ENCODE measurements at regions not wholly inside any gene's neighbourhood (a gene's known extent, or its start where the extent isn't known, plus 50 kb on each side); places are given as distances from the start of the nearest gene placed in this dataset.

DNA sequence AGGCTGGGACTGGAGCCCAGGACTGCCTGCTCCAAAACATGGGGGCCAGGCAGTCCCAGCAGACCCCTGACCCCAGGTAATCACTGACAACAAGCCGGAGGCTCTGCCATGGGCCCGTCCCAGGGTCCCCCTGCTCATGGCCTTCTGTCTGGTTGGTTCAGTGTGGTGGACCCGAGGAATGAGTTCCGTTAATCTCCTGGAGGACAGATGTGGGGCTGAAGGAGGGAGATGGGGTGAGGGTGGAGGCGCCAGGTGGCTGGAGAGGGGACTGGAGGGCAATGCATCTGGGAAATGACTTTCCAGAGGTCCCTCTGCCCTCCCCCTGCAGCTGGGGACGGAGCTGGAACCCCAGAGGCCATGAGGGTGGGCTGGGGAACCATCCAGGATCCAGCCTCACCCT lies 103.2 kb downstream of the EBNA1BP2 start:
- 89 to 97% methylated on average over 6 of the region's 6 CpGs for WGBS, 2 donors
- H3K9me3 ChIP-seq (ENCODE audit: control insufficient read depth, low read length): no peaks in the 10 kb centered on the region
- intact Hi-C loops (cut with DNase I): no loop called here
- H3K4me3 ChIP-seq (ENCODE audit: low read length in 2 of 2): no peak overlapping the region
- no peaks in the 10 kb centered on the region for H3K27me3 ChIP-seq (ENCODE audit: control insufficient read depth in 1 of 2, insufficient read depth in 2 of 2, low read length in 1 of 2)
- H3K4me1 ChIP-seq (ENCODE audit: control insufficient read depth in 1 of 2, insufficient read depth in 2 of 2, low read length in 2 of 2): no peaks in the 10 kb centered on the region
- no peak overlapping the region for H3K27ac ChIP-seq (ENCODE audit: low read depth in 1 of 2, low read length in 2 of 2)
- H3K36me3 ChIP-seq (ENCODE audit: control insufficient read depth in 1 of 2, insufficient read depth in 2 of 2, low read length in 1 of 2): no peaks in the 10 kb centered on the region
- DNase-seq (no peak), ATAC-seq (ENCODE audit: low FRiP score) (no peak)

DNA sequence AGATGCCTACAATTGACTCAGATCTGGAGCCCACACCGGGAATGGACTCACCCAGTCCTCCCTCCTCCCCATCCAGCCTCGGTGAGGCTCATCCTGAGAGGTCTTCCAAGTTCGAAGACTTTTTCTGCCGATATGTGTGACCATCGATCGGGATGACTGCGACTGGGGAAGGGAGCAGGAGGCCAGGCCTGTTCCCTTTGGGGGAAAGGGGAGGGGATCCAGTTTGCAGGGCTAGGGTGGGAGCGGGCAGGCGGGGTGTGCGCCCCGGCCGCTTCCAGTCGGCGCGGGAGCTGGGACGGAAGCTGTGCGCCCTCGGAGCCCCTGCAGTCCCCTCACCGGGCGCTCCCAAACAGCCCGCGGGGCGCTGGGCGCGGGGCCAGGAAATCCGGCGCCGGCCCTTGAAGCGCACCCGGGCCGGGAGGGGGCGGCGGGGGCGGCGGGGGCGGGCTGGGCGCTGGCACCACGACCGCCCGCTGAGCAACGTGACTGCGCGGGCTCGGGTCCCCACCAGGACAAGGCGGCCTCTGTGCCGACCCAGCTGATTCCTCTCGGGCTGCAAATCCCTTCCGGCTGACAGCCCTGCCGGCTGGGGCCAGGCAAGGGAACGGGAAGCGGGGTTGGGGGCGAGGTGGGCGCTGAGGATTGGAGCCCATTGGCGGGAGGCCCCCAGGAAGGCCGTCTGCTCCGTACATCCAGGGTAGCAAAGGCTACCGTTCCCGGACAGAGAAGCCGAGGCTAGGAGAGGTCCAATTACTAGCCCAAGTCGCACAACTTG lies 103.9 kb downstream of the EBNA1BP2 start:
- Histone ChIP-seq H3K9me3 (ENCODE audit: control insufficient read depth, low read length) (no peaks in the 10 kb centered on the region), H3K27me3 (ENCODE audit: control insufficient read depth in 1 of 2, insufficient read depth in 2 of 2, low read length in 1 of 2) (no peaks in the 10 kb centered on the region), H3K27ac (ENCODE audit: low read depth in 1 of 2, low read length in 2 of 2) (no peak overlapping the region), H3K4me3 (ENCODE audit: low read length in 2 of 2) (peak overlapping the region; percentile 28 to 36), H3K4me1 (ENCODE audit: control insufficient read depth in 1 of 2, insufficient read depth in 2 of 2, low read length in 2 of 2) (no peaks in the 10 kb centered on the region), H3K36me3 (ENCODE audit: control insufficient read depth in 1 of 2, insufficient read depth in 2 of 2, low read length in 1 of 2) (no peaks in the 10 kb centered on the region)
- WGBS, 2 donors: 7 to 8% methylated on average over 46 to 60 of the region's 60 CpGs
- intact Hi-C loops (cut with DNase I): no loop called here
- no peak for ATAC-seq (ENCODE audit: low FRiP score)
- peak in 1 of 2 donors; percentile 78 for DNase-seq

DNA sequence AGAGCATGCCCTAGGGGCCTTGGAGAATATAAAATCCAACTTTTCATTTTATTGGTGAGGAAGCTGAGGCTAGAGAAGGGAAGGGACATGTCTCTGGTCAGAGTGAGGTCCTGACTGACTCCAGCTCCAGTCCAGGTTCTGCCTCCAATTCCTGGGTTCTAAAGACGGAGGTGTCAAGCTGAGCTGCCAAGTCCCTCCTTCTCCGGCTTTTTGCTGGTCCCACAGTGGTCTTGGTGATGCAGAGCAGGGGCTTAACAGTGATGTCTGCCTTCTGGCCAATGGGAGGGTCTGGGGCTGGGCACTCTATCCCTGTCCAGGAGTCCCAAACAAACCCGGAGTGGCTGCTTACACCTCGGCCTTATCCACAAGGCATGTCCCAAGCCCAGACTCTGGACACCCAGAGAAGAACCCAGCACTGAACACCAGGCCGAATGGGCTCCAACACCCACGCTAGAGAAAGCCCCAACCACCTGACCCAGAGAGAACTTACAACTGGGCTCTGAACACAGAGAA lies 104.8 kb downstream of the EBNA1BP2 start:
- no peaks in the 10 kb centered on the region for H3K4me1 ChIP-seq (ENCODE audit: control insufficient read depth in 1 of 2, insufficient read depth in 2 of 2, low read length in 2 of 2)
- DNase-seq (no peak), ATAC-seq (ENCODE audit: low FRiP score) (no peak)
- intact Hi-C loops (cut with DNase I): no loop called here
- no peaks in the 10 kb centered on the region for H3K36me3 ChIP-seq (ENCODE audit: control insufficient read depth in 1 of 2, insufficient read depth in 2 of 2, low read length in 1 of 2)
- no peaks in the 10 kb centered on the region for H3K9me3 ChIP-seq (ENCODE audit: control insufficient read depth, low read length)
- no peaks in the 10 kb centered on the region for H3K27me3 ChIP-seq (ENCODE audit: control insufficient read depth in 1 of 2, insufficient read depth in 2 of 2, low read length in 1 of 2)
- H3K4me3 ChIP-seq (ENCODE audit: low read length in 2 of 2): no peak overlapping the region
- no peak overlapping the region for H3K27ac ChIP-seq (ENCODE audit: low read depth in 1 of 2, low read length in 2 of 2)
- 95 to 98% methylated on average over 6 of the region's 6 CpGs for WGBS, 2 donors

DNA sequence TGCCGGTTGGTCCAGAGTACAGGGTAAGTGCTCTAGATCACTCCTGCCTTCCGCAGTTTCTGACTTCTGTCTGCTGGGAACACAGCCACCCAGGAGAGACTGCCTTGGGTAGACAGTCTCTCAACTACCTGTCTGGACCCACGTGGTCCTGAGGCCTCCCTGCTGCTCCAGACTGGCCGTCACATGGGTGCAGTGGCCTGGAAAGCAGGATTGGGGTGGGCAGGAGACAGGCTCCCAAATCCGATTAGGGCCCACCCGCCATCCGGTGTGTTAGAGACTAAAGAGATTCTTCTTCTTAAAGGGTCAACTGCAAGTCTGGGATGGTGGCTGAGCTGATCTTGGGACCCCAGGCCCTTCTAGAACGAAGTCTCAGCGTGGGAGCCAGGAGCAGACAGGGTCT lies 105.5 kb downstream of the EBNA1BP2 start:
- intact Hi-C loops (cut with DNase I): no loop called here

DNA sequence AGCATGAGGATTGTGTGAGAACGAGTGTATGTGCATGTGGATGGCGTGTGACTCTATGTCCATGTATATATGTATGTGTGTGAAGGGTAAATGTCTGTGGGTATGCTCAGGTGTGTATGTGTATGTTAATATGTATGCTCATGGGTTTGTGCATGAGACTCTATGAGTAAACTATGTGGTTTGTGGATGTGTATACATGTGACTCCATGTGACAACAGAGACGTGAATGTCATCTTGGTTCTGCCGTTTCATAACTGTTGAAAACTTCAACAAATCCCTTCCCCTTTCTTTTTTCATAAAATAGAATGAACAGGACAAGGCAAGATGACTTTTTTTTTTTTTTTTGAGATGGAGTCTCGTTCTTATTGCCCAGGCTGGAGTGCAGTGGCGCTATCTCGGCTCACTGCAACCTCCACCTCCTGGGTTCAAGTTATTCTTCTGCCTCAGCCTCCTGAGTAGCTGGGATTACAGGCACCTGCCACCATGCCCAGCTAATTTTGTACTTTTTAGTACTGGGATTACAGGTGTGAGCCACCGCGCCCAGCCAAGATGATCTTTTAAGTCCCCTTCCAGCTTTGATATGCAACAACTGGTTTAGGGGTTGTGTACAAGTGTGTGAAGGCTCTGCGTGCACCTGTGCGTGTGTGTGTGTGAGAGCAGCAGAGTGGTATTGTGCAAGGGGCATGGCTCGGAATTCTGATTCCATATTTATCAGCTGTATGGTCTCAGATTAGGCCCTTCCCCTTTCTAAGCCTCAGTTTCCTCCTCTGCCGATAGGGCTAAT lies 106.3 kb downstream of the EBNA1BP2 start:
- intact Hi-C loops (cut with DNase I): no loop called here
- Histone ChIP-seq H3K27ac (ENCODE audit: low read depth in 1 of 2, low read length in 2 of 2) (no peak overlapping the region), H3K27me3 (ENCODE audit: control insufficient read depth in 1 of 2, insufficient read depth in 2 of 2, low read length in 1 of 2) (no peaks in the 10 kb centered on the region), H3K36me3 (ENCODE audit: control insufficient read depth in 1 of 2, insufficient read depth in 2 of 2, low read length in 1 of 2) (no peaks in the 10 kb centered on the region), H3K4me1 (ENCODE audit: control insufficient read depth in 1 of 2, insufficient read depth in 2 of 2, low read length in 2 of 2) (no peaks in the 10 kb centered on the region), H3K4me3 (ENCODE audit: low read length in 2 of 2) (no peak overlapping the region), H3K9me3 (ENCODE audit: control insufficient read depth, low read length) (no peaks in the 10 kb centered on the region)
- 92 to 94% methylated on average over 13 of the region's 13 CpGs for WGBS, 2 donors
- ATAC-seq (ENCODE audit: low FRiP score) (no peak), DNase-seq (no peak)

More for the DNA sequence above, 105.5 kb downstream of the EBNA1BP2 start:
- ATAC-seq (ENCODE audit: low FRiP score) (no peak), DNase-seq (no peak)
- no peak overlapping the region for H3K4me3 ChIP-seq (ENCODE audit: low read length in 2 of 2)
- WGBS, 2 donors: 94 to 96% methylated on average over 9 of the region's 9 CpGs
- no peaks in the 10 kb centered on the region for H3K9me3 ChIP-seq (ENCODE audit: control insufficient read depth, low read length)
- H3K27ac ChIP-seq (ENCODE audit: low read depth in 1 of 2, low read length in 2 of 2): no peak overlapping the region
- H3K27me3 ChIP-seq (ENCODE audit: control insufficient read depth in 1 of 2, insufficient read depth in 2 of 2, low read length in 1 of 2): no peaks in the 10 kb centered on the region
- no peaks in the 10 kb centered on the region for H3K36me3 ChIP-seq (ENCODE audit: control insufficient read depth in 1 of 2, insufficient read depth in 2 of 2, low read length in 1 of 2)
- no peaks in the 10 kb centered on the region for H3K4me1 ChIP-seq (ENCODE audit: control insufficient read depth in 1 of 2, insufficient read depth in 2 of 2, low read length in 2 of 2)

DNA sequence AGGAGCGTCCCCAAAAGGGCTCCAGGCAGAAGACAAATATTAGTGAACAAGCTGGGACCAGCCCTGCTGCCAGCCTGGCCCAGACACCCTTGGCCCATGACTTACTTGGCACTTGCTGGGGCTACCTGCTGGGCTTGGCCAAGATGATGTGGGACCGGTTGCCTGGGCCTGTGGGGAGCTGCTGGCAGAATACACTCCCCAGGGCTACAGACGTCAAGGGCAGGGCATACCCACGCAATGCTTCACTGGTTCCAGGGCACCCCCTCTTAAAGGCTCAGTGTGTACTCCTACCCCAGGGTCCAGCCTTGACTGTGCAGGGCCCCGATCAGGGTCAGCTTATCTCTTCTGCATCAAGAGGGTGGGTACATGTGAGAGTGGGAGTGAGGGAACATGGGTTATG lies 106.5 kb upstream of the SLC2A1 start:
- WGBS, 2 donors: 42 to 45% methylated on average over 5 of the region's 5 CpGs
- Histone ChIP-seq H3K36me3 (ENCODE audit: control insufficient read depth in 1 of 2, insufficient read depth in 2 of 2, low read length in 1 of 2) (no peaks in the 10 kb centered on the region), H3K27ac (ENCODE audit: low read depth in 1 of 2, low read length in 2 of 2) (no peak overlapping the region), H3K27me3 (ENCODE audit: control insufficient read depth in 1 of 2, insufficient read depth in 2 of 2, low read length in 1 of 2) (no peaks in the 10 kb centered on the region), H3K4me3 (ENCODE audit: low read length in 2 of 2) (no peak overlapping the region), H3K9me3 (ENCODE audit: control insufficient read depth, low read length) (no peaks in the 10 kb centered on the region), H3K4me1 (ENCODE audit: control insufficient read depth in 1 of 2, insufficient read depth in 2 of 2, low read length in 2 of 2) (no peaks in the 10 kb centered on the region)
- intact Hi-C loops (cut with DNase I): no loop called here
- no peak for ATAC-seq (ENCODE audit: low FRiP score)
- no peak for DNase-seq

DNA sequence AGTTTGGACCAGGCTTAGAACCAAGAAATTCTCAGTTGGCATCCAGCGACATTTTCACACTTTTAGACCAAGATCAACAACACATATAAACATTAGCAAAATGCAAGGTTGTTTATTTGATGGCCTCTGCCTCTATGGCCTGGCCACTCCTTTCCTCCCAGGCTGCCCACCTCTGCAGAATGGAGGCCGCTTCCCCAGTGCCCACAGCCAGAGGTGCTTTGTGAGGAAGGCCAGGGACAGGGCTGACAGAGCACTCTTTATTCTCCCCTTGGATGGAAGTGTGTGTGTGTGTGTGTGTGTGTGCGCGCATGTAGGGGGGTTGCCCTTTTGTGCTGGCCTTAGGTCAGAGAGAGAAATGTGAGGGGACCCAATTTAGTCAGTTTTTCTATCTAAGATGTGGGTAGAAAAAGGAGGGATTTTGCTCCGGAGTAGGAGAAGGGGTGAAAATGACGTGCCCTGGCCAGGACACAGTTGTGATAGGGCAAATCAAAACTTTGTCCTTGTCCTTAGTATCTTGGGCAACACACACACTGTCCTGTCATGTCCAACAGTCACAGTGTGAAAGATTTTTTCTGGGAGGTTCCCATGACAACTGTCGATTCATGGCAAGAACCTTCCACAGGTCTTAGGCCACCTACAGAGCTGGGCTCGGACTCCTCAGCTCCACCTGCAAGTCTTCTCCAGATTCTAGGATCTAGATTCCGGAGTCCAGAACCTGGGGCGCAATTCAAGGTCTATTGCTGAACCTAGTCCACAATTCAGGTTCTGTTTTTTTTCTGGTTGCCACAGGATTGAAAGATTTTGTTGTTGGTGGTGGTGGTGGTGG lies 104.9 kb upstream of the SLC2A1 start:
- DNase-seq (no peak), ATAC-seq (ENCODE audit: low FRiP score) (no peak)
- intact Hi-C loops (cut with DNase I): no loop called here
- Histone ChIP-seq H3K27me3 (ENCODE audit: control insufficient read depth in 1 of 2, insufficient read depth in 2 of 2, low read length in 1 of 2) (no peaks in the 10 kb centered on the region), H3K36me3 (ENCODE audit: control insufficient read depth in 1 of 2, insufficient read depth in 2 of 2, low read length in 1 of 2) (no peaks in the 10 kb centered on the region), H3K4me3 (ENCODE audit: low read length in 2 of 2) (no peak overlapping the region), H3K9me3 (ENCODE audit: control insufficient read depth, low read length) (no peaks in the 10 kb centered on the region), H3K4me1 (ENCODE audit: control insufficient read depth in 1 of 2, insufficient read depth in 2 of 2, low read length in 2 of 2) (no peaks in the 10 kb centered on the region), H3K27ac (ENCODE audit: low read depth in 1 of 2, low read length in 2 of 2) (no peak overlapping the region)
- WGBS, 2 donors: 88 to 96% methylated on average over 10 of the region's 10 CpGs

DNA sequence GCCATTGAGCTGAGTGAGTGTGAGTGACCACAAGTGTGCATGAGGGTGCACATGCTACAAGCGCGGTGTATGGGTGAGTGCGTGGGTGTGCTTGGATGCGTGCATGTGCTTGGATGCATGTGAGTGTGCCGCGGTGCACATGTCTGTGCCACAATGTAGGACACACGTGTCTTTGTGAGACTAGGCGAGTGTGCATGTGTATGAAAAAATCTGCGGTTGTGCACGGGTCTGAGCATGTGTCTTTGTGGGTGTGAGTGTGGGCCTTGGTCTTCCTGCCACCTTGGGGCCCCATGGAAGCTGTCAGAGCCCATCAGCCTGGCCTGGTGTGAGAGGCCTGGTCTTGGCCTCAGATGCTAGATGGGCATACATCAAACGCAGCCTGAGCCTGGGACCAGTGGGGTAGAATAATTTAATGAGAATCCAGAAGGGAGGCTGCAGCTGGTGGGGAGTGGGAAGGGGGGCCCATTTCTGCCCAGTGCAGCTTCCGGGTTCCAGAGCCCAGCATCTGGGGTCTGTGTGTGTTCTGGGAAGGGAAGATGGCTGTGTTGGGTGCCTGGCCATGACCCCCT lies 103.9 kb upstream of the SLC2A1 start:
- intact Hi-C loops (cut with DNase I): no loop called here
- no peaks in the 10 kb centered on the region for H3K4me1 ChIP-seq (ENCODE audit: control insufficient read depth in 1 of 2, insufficient read depth in 2 of 2, low read length in 2 of 2)
- no peaks in the 10 kb centered on the region for H3K36me3 ChIP-seq (ENCODE audit: control insufficient read depth in 1 of 2, insufficient read depth in 2 of 2, low read length in 1 of 2)
- WGBS, 2 donors: 94% methylated on average over 12 of the region's 12 CpGs
- no peak for ATAC-seq (ENCODE audit: low FRiP score)
- no peaks in the 10 kb centered on the region for H3K27me3 ChIP-seq (ENCODE audit: control insufficient read depth in 1 of 2, insufficient read depth in 2 of 2, low read length in 1 of 2)
- H3K4me3 ChIP-seq (ENCODE audit: low read length in 2 of 2): no peak overlapping the region
- no peaks in the 10 kb centered on the region for H3K9me3 ChIP-seq (ENCODE audit: control insufficient read depth, low read length)
- DNase-seq: no peak
- H3K27ac ChIP-seq (ENCODE audit: low read depth in 1 of 2, low read length in 2 of 2): no peak overlapping the region

Data from aorta (tissue), 5 donors.